ENCODE measurements at regions not wholly inside any gene's neighbourhood (a gene's known extent, or its start where the extent isn't known, plus 50 kb on each side); places are given as distances from the start of the nearest gene placed in this dataset.

DNA sequence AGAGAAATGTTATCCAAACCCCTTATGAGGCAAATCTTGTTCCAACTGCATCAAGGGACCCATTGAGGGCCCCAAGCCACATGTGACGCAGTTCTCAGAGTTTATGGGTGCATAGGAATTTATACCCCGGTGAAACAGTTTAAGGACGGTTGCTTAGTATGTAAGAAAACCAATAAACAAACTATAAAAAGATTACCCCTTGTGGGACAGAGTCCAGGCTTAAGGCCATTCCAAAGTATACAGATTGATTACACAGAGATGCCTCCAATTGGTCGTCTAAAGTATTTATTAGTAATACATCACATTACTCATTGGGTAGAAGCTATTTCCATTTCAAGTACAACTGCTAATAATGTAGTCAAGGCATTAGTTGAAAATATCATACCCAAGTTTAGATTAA, 885.0 kb upstream of the MDGA2 start:
- DNase-seq (ENCODE audit: low read depth, low spot score): no peak
- in situ Hi-C loops (cut with HindIII; ENCODE audit: low pct_unique_long_range_greater_than_20kb, low sequenced_read_pairs): no loop called here

- no peak for DNase-seq (ENCODE audit: low read depth, low spot score)
- in situ Hi-C loops (cut with HindIII; ENCODE audit: low pct_unique_long_range_greater_than_20kb, low sequenced_read_pairs): no loop called here
Observed at GRCh38 chr14:48553443-48553842, 878.0 kb upstream of the MDGA2 start.

- no peak for DNase-seq (ENCODE audit: low read depth, low spot score)
- in situ Hi-C loops (cut with HindIII; ENCODE audit: low pct_unique_long_range_greater_than_20kb, low sequenced_read_pairs): no loop called here
Observed at GRCh38 chr14:48546996-48547395, 871.6 kb upstream of the MDGA2 start.

- no peak for DNase-seq (ENCODE audit: low read depth, low spot score)
- in situ Hi-C loops (cut with HindIII; ENCODE audit: low pct_unique_long_range_greater_than_20kb, low sequenced_read_pairs): no loop called here
Observed at GRCh38 chr14:48537600-48537999, 862.2 kb upstream of the MDGA2 start.

- peak; percentile 70 for DNase-seq (ENCODE audit: low read depth, low spot score)
- in situ Hi-C loops (cut with HindIII; ENCODE audit: low pct_unique_long_range_greater_than_20kb, low sequenced_read_pairs): no loop called here
Observed at GRCh38 chr14:48536318-48536717, 860.9 kb upstream of the MDGA2 start.

DNA sequence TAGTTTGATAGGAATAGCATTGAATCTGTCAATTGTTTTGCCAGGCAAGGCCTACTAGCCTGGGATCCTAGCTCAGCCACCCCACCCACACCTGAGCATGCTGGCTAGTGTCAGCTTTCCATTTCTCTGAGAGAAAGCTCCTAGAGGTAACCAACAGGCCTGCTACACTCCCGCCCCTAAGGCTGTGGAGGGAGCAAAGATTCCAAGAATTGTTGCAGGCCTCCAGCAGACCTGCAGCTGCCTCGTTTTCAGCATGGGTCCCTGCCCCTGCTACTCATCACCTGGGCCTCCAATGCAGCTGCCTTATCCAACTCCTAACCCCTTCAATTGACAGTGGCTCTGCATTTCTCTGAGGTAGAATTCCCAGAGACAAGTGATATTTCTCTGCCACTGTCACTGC, 852.4 kb upstream of the MDGA2 start:
- no peak for DNase-seq (ENCODE audit: low read depth, low spot score)
- in situ Hi-C loops (cut with HindIII; ENCODE audit: low pct_unique_long_range_greater_than_20kb, low sequenced_read_pairs): no loop called here

- in situ Hi-C loops (cut with HindIII; ENCODE audit: low pct_unique_long_range_greater_than_20kb, low sequenced_read_pairs): no loop called here
- DNase-seq (ENCODE audit: low read depth, low spot score): no peak
Observed at GRCh38 chr14:48526307-48526706, 850.9 kb upstream of the MDGA2 start.

- in situ Hi-C loops (cut with HindIII; ENCODE audit: low pct_unique_long_range_greater_than_20kb, low sequenced_read_pairs): no loop called here
- no peak for DNase-seq (ENCODE audit: low read depth, low spot score)
Observed at GRCh38 chr14:48504921-48505320, 829.5 kb upstream of the MDGA2 start.

DNA sequence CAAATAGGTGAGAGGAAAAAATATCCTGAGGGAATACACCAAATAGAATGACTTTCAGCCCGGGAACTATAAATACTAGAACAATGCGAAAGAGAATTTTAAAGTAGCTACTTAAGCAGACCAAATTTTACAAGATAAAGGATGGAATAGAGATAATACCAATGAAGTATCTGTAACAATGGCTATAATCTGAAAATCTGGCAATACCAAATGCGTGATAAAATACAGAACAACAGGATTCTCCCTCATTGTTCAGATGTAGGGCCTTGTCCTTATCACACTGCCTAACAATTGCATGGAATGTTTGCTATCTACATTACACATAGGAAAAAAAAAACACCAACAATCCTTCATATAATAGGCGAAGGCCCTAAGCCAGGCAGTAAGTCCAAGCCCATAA, 815.4 kb upstream of the MDGA2 start:
- no peak for DNase-seq (ENCODE audit: low read depth, low spot score)

DNA sequence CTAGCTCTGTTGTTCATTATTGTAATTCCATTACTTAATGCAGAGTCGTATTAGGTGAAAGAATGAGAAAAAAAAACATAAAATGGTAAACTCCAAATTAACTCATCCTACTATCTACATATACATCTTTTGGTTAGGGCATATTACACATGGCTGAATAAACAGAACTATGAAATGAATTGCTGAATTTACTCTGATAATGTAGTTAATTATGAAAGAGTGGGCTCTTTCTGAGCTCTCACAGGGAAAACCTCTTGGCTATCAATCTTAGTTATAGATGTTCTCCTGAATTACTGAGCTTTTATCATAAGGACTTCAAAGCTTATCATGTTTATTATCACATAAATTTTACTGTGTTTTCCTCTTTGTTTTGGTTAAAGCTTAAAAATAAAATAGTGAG, 798.5 kb upstream of the MDGA2 start:
- in situ Hi-C loops (cut with HindIII; ENCODE audit: low pct_unique_long_range_greater_than_20kb, low sequenced_read_pairs): no loop called here

More for the DNA sequence above, 815.4 kb upstream of the MDGA2 start:
- in situ Hi-C loops (cut with HindIII; ENCODE audit: low pct_unique_long_range_greater_than_20kb, low sequenced_read_pairs): no loop called here

DNA sequence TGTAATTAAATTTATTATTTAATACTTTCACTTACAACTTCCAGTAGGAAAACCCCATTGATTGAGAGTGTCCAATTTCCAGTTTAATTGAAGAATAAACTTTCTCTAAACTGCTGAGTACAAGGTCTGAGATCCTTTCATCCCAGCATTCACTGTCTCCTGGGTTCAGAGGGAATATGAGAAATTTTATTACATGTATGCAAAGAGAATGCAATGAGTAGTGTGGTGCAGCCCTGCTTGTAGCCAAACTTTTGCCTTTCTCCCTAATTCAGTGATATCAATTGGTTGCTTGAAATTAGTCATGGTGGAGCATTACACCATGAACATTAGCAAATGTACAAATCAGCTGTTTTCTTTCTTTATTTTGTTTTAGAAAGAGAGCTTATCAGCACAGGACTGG, 780.6 kb upstream of the MDGA2 start:
- DNase-seq (ENCODE audit: low read depth, low spot score): no peak
- in situ Hi-C loops (cut with HindIII; ENCODE audit: low pct_unique_long_range_greater_than_20kb, low sequenced_read_pairs): no loop called here

More for the DNA sequence above, 798.5 kb upstream of the MDGA2 start:
- no peak for DNase-seq (ENCODE audit: low read depth, low spot score)

- in situ Hi-C loops (cut with HindIII; ENCODE audit: low pct_unique_long_range_greater_than_20kb, low sequenced_read_pairs): no loop called here
- no peak for DNase-seq (ENCODE audit: low read depth, low spot score)
Observed at GRCh38 chr14:48454887-48455286, 779.5 kb upstream of the MDGA2 start.

- in situ Hi-C loops (cut with HindIII; ENCODE audit: low pct_unique_long_range_greater_than_20kb, low sequenced_read_pairs): no loop called here
- DNase-seq (ENCODE audit: low read depth, low spot score): no peak
Observed at GRCh38 chr14:48452437-48452995, 777.1 kb upstream of the MDGA2 start.

DNA sequence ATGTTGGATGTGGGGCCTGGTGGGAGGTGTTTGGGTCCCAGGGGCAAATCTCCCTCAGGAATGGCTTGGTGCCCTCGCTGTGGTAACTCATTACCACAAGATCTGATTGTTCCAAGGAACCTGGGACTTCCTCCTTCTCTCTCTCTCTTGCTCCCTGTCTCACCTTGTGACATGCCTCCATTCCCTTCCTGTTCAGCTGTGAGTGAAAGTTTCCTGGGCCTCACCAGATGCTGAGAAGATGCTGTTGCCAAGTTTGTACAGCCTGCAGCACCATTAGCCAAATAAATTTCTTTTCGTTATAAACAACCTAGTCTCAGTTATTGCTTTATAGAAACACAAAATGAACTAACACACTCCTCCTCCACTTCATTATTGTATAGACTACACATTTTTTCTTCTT, 759.8 kb upstream of the MDGA2 start:
- no peak for DNase-seq (ENCODE audit: low read depth, low spot score)
- in situ Hi-C loops (cut with HindIII; ENCODE audit: low pct_unique_long_range_greater_than_20kb, low sequenced_read_pairs): no loop called here

- no peak for DNase-seq (ENCODE audit: low read depth, low spot score)
- in situ Hi-C loops (cut with HindIII; ENCODE audit: low pct_unique_long_range_greater_than_20kb, low sequenced_read_pairs): no loop called here
Observed at GRCh38 chr14:48430805-48431204, 755.4 kb upstream of the MDGA2 start.

DNA sequence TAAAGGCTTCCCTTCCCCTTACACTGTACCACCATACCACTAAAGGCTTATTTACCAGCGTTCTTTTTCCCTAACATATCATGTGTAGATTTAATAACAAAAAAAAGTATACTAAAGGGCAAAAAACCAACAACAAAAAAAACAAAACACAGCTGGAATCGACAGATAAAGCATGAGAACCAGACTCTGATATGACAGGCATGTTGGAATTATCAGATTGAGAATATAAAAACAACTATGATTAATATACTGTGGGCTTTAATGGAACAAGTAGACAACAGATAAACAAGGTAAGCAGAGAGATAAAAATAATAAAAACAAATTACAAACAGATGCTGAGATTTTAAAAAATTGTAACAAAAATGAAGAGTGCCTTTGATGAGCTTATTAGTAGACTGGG, 754.1 kb upstream of the MDGA2 start:
- in situ Hi-C loops (cut with HindIII; ENCODE audit: low pct_unique_long_range_greater_than_20kb, low sequenced_read_pairs): no loop called here
- DNase-seq (ENCODE audit: low read depth, low spot score): no peak

- in situ Hi-C loops (cut with HindIII; ENCODE audit: low pct_unique_long_range_greater_than_20kb, low sequenced_read_pairs): no loop called here
- no peak for DNase-seq (ENCODE audit: low read depth, low spot score)
Observed at GRCh38 chr14:48417715-48418500, 742.5 kb upstream of the MDGA2 start.

- in situ Hi-C loops (cut with HindIII; ENCODE audit: low pct_unique_long_range_greater_than_20kb, low sequenced_read_pairs): no loop called here
- no peak for DNase-seq (ENCODE audit: low read depth, low spot score)
Observed at GRCh38 chr14:48401321-48401720, 725.9 kb upstream of the MDGA2 start.

DNA sequence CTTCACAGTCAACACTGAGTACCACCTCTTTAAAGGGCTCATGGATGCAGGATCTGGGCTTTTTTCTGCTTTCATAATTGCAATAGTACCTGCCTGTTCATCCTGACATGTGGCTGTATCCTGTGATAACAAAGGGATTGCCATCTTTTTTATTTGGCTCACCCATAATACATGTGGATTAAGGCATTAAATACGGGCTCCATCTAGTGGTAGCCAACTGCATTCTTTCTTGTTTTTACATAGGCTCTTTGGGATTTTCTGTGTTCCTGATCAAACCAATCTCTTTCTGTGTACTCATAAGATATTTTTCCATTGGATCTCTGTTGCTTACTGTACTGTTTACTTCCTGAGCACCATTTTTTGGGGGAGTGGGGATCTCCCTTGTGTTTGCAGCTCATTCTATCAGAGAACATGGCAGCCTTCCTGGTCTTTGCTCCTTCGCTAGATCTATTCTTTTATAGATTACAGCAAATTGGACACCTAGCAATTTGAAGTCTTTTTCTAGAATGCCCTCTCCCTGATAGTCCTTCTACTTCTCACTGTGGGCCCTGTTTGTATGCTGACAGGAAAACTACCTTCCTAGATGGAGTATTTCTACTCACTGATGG, 723.4 kb upstream of the MDGA2 start:
- peak; percentile 77 for DNase-seq (ENCODE audit: low read depth, low spot score)
- in situ Hi-C loops (cut with HindIII; ENCODE audit: low pct_unique_long_range_greater_than_20kb, low sequenced_read_pairs): no loop called here
